ENCODE measurements at regions not wholly inside any gene's neighbourhood (a gene's known extent, or its start where the extent isn't known, plus 50 kb on each side); places are given as distances from the start of the nearest gene placed in this dataset.

GRCh38 chr3:23706111-23706510 lies 99.6 kb upstream of the UBE2E1 start:
- Histone ChIP-seq H3F3A (ENCODE audit: control insufficient read depth, insufficient read depth) (no peaks in the 10 kb centered on the region), H3K4me2 (ENCODE audit: low read length) (no peak overlapping the region), H3K4me3 (ENCODE audit: low read length) (no peak overlapping the region), H3K27me3 (ENCODE audit: control insufficient read depth, low read length) (0 out of 2 replicates have a peak, but pooled peaks cover 2% of the 10 kb centered on the region), H3K9me3 (ENCODE audit: control insufficient read depth, insufficient read depth, low read length) (no peaks in the 10 kb centered on the region), H3K36me3 (ENCODE audit: control insufficient read depth, low read length) (no peaks in the 10 kb centered on the region), H3K9me2 (replicated peaks; ENCODE audit: control insufficient read depth, low read length) (no peaks in the 10 kb centered on the region), H3K79me2 (ENCODE audit: control insufficient read depth, low read length) (no peaks in the 10 kb centered on the region), H3K4me1 (ENCODE audit: control insufficient read depth, low read length) (no peaks in the 10 kb centered on the region), H4K20me1 (ENCODE audit: control insufficient read depth, insufficient read depth, low read depth, low read length) (no peaks in the 10 kb centered on the region), H3K27ac (ENCODE audit: low read depth, low read length) (no peak overlapping the region)
- TF ChIP-seq, protein P1, sequence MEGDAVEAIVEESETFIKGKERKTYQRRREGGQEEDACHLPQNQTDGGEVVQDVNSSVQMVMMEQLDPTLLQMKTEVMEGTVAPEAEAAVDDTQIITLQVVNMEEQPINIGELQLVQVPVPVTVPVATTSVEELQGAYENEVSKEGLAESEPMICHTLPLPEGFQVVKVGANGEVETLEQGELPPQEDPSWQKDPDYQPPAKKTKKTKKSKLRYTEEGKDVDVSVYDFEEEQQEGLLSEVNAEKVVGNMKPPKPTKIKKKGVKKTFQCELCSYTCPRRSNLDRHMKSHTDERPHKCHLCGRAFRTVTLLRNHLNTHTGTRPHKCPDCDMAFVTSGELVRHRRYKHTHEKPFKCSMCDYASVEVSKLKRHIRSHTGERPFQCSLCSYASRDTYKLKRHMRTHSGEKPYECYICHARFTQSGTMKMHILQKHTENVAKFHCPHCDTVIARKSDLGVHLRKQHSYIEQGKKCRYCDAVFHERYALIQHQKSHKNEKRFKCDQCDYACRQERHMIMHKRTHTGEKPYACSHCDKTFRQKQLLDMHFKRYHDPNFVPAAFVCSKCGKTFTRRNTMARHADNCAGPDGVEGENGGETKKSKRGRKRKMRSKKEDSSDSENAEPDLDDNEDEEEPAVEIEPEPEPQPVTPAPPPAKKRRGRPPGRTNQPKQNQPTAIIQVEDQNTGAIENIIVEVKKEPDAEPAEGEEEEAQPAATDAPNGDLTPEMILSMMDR (IDR thresholded peaks at IDR 0.05; ENCODE audit: low read depth, low read length, poor library complexity, severe bottlenecking), result no peak
- TF ChIP-seq EZH2phosphoT487 (IDR thresholded peaks at IDR 0.05; ENCODE audit: borderline replicate concordance, low read length), result no peak

DNA sequence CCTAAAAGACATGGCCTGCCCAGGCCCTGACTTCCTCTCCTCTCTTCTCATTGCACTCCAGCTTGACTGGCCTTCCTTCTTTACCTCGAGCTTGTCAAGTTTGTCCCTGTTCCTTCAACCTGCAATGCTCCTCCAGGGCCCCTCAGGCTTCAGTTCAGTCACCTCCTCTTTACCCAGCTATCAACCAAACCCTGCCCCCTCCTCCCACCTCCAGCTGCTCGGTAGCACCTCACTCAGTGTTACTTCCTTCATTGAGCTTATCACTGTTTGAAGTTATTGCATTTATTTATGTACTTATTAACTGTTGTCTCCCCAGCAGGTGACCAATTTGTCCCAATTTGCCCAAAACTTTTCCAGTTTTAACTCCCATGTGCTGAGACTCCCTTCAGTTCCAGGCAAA lies 95.8 kb upstream of the UBE2E1 start:
- Histone ChIP-seq H3K4me2 (ENCODE audit: low read length) (no peak overlapping the region), H3K79me2 (ENCODE audit: control insufficient read depth, low read length) (no peaks in the 10 kb centered on the region), H3K27me3 (ENCODE audit: control insufficient read depth, low read length) (peaks cover 6% of the 10 kb centered on the region; the same call in 1 of the 2 replicates), H3F3A (ENCODE audit: control insufficient read depth, insufficient read depth) (no peaks in the 10 kb centered on the region), H3K4me3 (ENCODE audit: low read length) (no peak overlapping the region), H3K4me1 (ENCODE audit: control insufficient read depth, low read length) (0 out of 2 replicates have a peak, but pooled peaks cover 3% of the 10 kb centered on the region), H3K9me2 (replicated peaks; ENCODE audit: control insufficient read depth, low read length) (no peaks in the 10 kb centered on the region), H3K36me3 (ENCODE audit: control insufficient read depth, low read length) (no peaks in the 10 kb centered on the region), H3K9me3 (ENCODE audit: control insufficient read depth, insufficient read depth, low read length) (no peaks in the 10 kb centered on the region), H4K20me1 (ENCODE audit: control insufficient read depth, insufficient read depth, low read depth, low read length) (no peaks in the 10 kb centered on the region), H3K27ac (ENCODE audit: low read depth, low read length) (no peak overlapping the region)
- TF ChIP-seq, protein P1 (IDR thresholded peaks at IDR 0.05; ENCODE audit: low read depth, low read length, poor library complexity, severe bottlenecking), result no peak
- no peak for TF ChIP-seq EZH2phosphoT487 (IDR thresholded peaks at IDR 0.05; ENCODE audit: borderline replicate concordance, low read length)

DNA sequence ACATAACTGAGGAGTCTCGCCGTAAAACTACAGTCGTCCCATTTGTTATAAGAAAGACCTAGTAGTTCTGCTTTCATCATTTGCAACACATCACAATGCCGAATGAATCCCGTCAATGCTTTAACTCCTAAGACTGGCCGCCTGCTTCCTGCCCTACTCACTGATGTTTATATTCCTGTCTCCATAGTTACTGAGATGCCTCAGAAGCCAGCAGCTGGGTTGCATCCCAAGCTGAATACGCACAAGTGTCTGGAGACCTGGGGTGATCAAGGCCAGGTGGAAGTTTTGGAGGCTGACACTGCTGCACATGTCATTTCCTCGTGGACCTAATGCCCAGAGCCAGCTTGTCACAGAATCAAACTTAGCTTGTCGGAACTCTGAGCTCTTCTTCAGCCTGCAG lies 95.2 kb upstream of the UBE2E1 start:
- Histone ChIP-seq H3K9me3 (ENCODE audit: control insufficient read depth, insufficient read depth, low read length) (no peaks in the 10 kb centered on the region), H3K79me2 (ENCODE audit: control insufficient read depth, low read length) (no peaks in the 10 kb centered on the region), H3K4me2 (ENCODE audit: low read length) (no peak overlapping the region), H3K36me3 (ENCODE audit: control insufficient read depth, low read length) (no peaks in the 10 kb centered on the region), H3K9me2 (replicated peaks; ENCODE audit: control insufficient read depth, low read length) (no peaks in the 10 kb centered on the region), H3K4me1 (ENCODE audit: control insufficient read depth, low read length) (0 out of 2 replicates have a peak, but pooled peaks cover 3% of the 10 kb centered on the region), H3K27ac (ENCODE audit: low read depth, low read length) (no peak overlapping the region), H3K27me3 (ENCODE audit: control insufficient read depth, low read length) (peaks cover 6% of the 10 kb centered on the region; the same call in 1 of the 2 replicates), H3K4me3 (ENCODE audit: low read length) (no peak overlapping the region), H3F3A (ENCODE audit: control insufficient read depth, insufficient read depth) (no peaks in the 10 kb centered on the region), H4K20me1 (ENCODE audit: control insufficient read depth, insufficient read depth, low read depth, low read length) (no peaks in the 10 kb centered on the region)
- TF ChIP-seq, protein P1 (IDR thresholded peaks at IDR 0.05; ENCODE audit: low read depth, low read length, poor library complexity, severe bottlenecking), result no peak
- no peak for TF ChIP-seq EZH2phosphoT487 (IDR thresholded peaks at IDR 0.05; ENCODE audit: borderline replicate concordance, low read length)
